ENCODE measurements at regions not wholly inside any gene's neighbourhood (a gene's known extent, or its start where the extent isn't known, plus 50 kb on each side); places are given as distances from the start of the nearest gene placed in this dataset.

- no peaks in the 10 kb centered on the region for H3K9me3 ChIP-seq (ENCODE audit: insufficient read depth, low read length)
- H3F3A ChIP-seq (ENCODE audit: insufficient read depth) = no peaks in the 10 kb centered on the region
- H3K27ac ChIP-seq (ENCODE audit: low read depth, low read length) = no peak overlapping the region
- no peaks in the 10 kb centered on the region for H3K36me3 ChIP-seq (ENCODE audit: low read length)
- H4K20me1 ChIP-seq (ENCODE audit: low read depth, low read length) = no peaks in the 10 kb centered on the region
- no peak overlapping the region for H3K4me2 ChIP-seq (ENCODE audit: low read depth, low read length, poor library complexity, severe bottlenecking)
- H3K27me3 ChIP-seq (ENCODE audit: low read length) = no peaks in the 10 kb centered on the region
- no peaks in the 10 kb centered on the region for H3K9me2 ChIP-seq (replicated peaks; ENCODE audit: insufficient read depth, low read length)
- H3K4me3 ChIP-seq (ENCODE audit: insufficient read depth, low read length, poor library complexity, severe bottlenecking) = no peak overlapping the region
- no peaks in the 10 kb centered on the region for H3K79me2 ChIP-seq (ENCODE audit: insufficient read depth, low read length)
- H2AFZ ChIP-seq (ENCODE audit: low read depth, low read length, severe bottlenecking) = no peak overlapping the region
- no peak for TF ChIP-seq CTCF (IDR thresholded peaks at IDR 0.05; ENCODE audit: insufficient read depth, low read length, poor library complexity, severe bottlenecking)
- no peak for TF ChIP-seq EZH2phosphoT487 (conservative IDR thresholded peaks at IDR 0.05; ENCODE audit: low read length)
- no peak overlapping the region for H3K9ac ChIP-seq (ENCODE audit: low read length)
Measured at GRCh38 chr13:111559612-111560403, 239.4 kb downstream of the TEX29 start.

GRCh38 chr13:111561091-111561781 is 240.8 kb downstream of the TEX29 start:
- H3K4me3 ChIP-seq (ENCODE audit: insufficient read depth, low read length, poor library complexity, severe bottlenecking) = no peak overlapping the region
- H3K27ac ChIP-seq (ENCODE audit: low read depth, low read length) = no peak overlapping the region
- no peaks in the 10 kb centered on the region for H3K9me2 ChIP-seq (replicated peaks; ENCODE audit: insufficient read depth, low read length)
- no peaks in the 10 kb centered on the region for H3K9me3 ChIP-seq (ENCODE audit: insufficient read depth, low read length)
- no peak for TF ChIP-seq EZH2phosphoT487 (conservative IDR thresholded peaks at IDR 0.05; ENCODE audit: low read length)
- H3K36me3 ChIP-seq (ENCODE audit: low read length) = no peaks in the 10 kb centered on the region
- H2AFZ ChIP-seq (ENCODE audit: low read depth, low read length, severe bottlenecking) = no peak overlapping the region
- no peak overlapping the region for H3K9ac ChIP-seq (ENCODE audit: low read length)
- no peaks in the 10 kb centered on the region for H3K27me3 ChIP-seq (ENCODE audit: low read length)
- no peaks in the 10 kb centered on the region for H3K79me2 ChIP-seq (ENCODE audit: insufficient read depth, low read length)
- H4K20me1 ChIP-seq (ENCODE audit: low read depth, low read length) = no peaks in the 10 kb centered on the region
- no peak overlapping the region for H3K4me2 ChIP-seq (ENCODE audit: low read depth, low read length, poor library complexity, severe bottlenecking)
- H3F3A ChIP-seq (ENCODE audit: insufficient read depth) = no peaks in the 10 kb centered on the region

DNA sequence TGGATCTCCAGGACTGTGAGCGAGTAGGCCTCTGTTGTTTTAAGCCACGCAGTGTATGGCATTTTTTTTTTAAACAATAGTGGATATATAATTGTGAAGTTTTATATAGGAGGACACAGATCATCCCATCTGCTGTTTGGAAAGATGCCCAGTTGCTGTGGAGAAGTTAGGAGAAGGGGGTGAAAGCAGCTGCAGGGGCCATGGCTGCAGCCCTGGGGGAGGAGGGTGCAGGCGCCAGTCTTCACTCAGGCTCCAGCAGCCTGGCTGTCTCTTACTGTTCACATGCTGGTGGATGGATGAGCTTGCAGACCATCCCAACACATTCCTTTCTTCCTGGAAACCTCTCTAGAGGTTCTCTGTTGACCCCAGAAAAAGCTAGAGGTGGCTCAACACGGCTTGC is 242.3 kb downstream of the TEX29 start:
- Histone ChIP-seq H3K4me3 (ENCODE audit: insufficient read depth, low read length, poor library complexity, severe bottlenecking) (no peak overlapping the region), H3K9me3 (ENCODE audit: insufficient read depth, low read length) (no peaks in the 10 kb centered on the region), H3K9me2 (replicated peaks; ENCODE audit: insufficient read depth, low read length) (no peaks in the 10 kb centered on the region), H3F3A (ENCODE audit: insufficient read depth) (no peaks in the 10 kb centered on the region), H3K9ac (ENCODE audit: low read length) (no peak overlapping the region), H4K20me1 (ENCODE audit: low read depth, low read length) (no peaks in the 10 kb centered on the region), H2AFZ (ENCODE audit: low read depth, low read length, severe bottlenecking) (no peak overlapping the region), H3K4me2 (ENCODE audit: low read depth, low read length, poor library complexity, severe bottlenecking) (no peak overlapping the region), H3K36me3 (ENCODE audit: low read length) (no peaks in the 10 kb centered on the region), H3K27me3 (ENCODE audit: low read length) (no peaks in the 10 kb centered on the region), H3K79me2 (ENCODE audit: insufficient read depth, low read length) (no peaks in the 10 kb centered on the region), H3K27ac (ENCODE audit: low read depth, low read length) (no peak overlapping the region)
- TF ChIP-seq EZH2phosphoT487 (conservative IDR thresholded peaks at IDR 0.05; ENCODE audit: low read length) = no peak
- no peak for TF ChIP-seq CTCF (IDR thresholded peaks at IDR 0.05; ENCODE audit: insufficient read depth, low read length, poor library complexity, severe bottlenecking)

DNA sequence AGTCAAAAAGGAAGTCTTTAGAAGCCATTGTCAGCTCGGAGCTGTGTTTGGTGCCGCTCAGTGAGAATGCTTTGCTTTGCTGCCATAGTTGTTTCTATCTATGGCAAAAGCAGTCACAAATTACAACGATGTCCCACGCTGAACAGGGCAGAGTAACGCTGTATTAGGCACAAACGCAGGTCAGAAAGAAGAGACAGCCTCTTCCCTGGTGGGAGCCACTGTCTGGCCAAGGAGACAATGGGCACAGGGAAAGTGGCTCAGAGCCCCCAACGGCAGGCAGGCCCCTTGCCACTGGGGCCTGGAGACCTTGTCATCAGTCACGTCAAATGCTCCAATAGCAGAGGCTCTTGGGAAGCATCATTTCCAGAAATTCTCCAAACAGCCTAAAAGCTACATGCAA is 244.2 kb downstream of the TEX29 start:
- no peak for TF ChIP-seq CTCF (IDR thresholded peaks at IDR 0.05; ENCODE audit: insufficient read depth, low read length, poor library complexity, severe bottlenecking)
- H3K9me2 ChIP-seq (replicated peaks; ENCODE audit: insufficient read depth, low read length) = no peaks in the 10 kb centered on the region
- no peak overlapping the region for H2AFZ ChIP-seq (ENCODE audit: low read depth, low read length, severe bottlenecking)
- no peak overlapping the region for H3K4me2 ChIP-seq (ENCODE audit: low read depth, low read length, poor library complexity, severe bottlenecking)
- no peaks in the 10 kb centered on the region for H3K79me2 ChIP-seq (ENCODE audit: insufficient read depth, low read length)
- no peaks in the 10 kb centered on the region for H3F3A ChIP-seq (ENCODE audit: insufficient read depth)
- H3K27me3 ChIP-seq (ENCODE audit: low read length) = no peaks in the 10 kb centered on the region
- H4K20me1 ChIP-seq (ENCODE audit: low read depth, low read length) = no peaks in the 10 kb centered on the region
- no peak overlapping the region for H3K4me3 ChIP-seq (ENCODE audit: insufficient read depth, low read length, poor library complexity, severe bottlenecking)
- H3K36me3 ChIP-seq (ENCODE audit: low read length) = no peaks in the 10 kb centered on the region
- no peaks in the 10 kb centered on the region for H3K9me3 ChIP-seq (ENCODE audit: insufficient read depth, low read length)
- H3K27ac ChIP-seq (ENCODE audit: low read depth, low read length) = no peak overlapping the region
- no peak overlapping the region for H3K9ac ChIP-seq (ENCODE audit: low read length)
